ENCODE measurements at regions not wholly inside any gene's neighbourhood (a gene's known extent, or its start where the extent isn't known, plus 50 kb on each side); places are given as distances from the start of the nearest gene placed in this dataset.

GRCh38 chr13:31913459-31913858 lies 118.1 kb upstream of the FRY start:
- Histone ChIP-seq H3K36me3 (ENCODE audit: insufficient read depth, low read length) (no peaks in the 10 kb centered on the region), H3K27me3 (ENCODE audit: insufficient read depth, low read length, poor library complexity) (peaks cover 9% of the 10 kb centered on the region), H3K79me2 (ENCODE audit: insufficient read depth, low read length) (no peaks in the 10 kb centered on the region), H3K9ac (ENCODE audit: low read depth, low read length) (no peak overlapping the region), H3K4me2 (ENCODE audit: insufficient read depth, low read length) (no peak overlapping the region), H2AFZ (ENCODE audit: low read depth, low read length) (no peak overlapping the region), H3K4me3 (ENCODE audit: low read depth in 1 of 2, low read length in 2 of 2) (no peak overlapping the region), H4K20me1 (ENCODE audit: insufficient read depth, low read length) (no peaks in the 10 kb centered on the region), H3K27ac (ENCODE audit: low read length) (no peak overlapping the region), H3K4me1 (ENCODE audit: insufficient read depth, low read length) (no peaks in the 10 kb centered on the region), H3K9me3 (ENCODE audit: insufficient read depth, low read length, severe bottlenecking) (no peaks in the 10 kb centered on the region)
- DNase-seq (no peak), ATAC-seq (ENCODE audit: insufficient read depth, low read depth) (no peak)
- TF ChIP-seq CTCF (IDR thresholded peaks at IDR 0.05; ENCODE audit: borderline replicate concordance, extremely low read depth, low read length, poor library complexity, severe bottlenecking) (no peak), EZH2 (IDR thresholded peaks at IDR 0.05; ENCODE audit: borderline replicate concordance, low read depth, low read length, severe bottlenecking) (no peak)

DNA sequence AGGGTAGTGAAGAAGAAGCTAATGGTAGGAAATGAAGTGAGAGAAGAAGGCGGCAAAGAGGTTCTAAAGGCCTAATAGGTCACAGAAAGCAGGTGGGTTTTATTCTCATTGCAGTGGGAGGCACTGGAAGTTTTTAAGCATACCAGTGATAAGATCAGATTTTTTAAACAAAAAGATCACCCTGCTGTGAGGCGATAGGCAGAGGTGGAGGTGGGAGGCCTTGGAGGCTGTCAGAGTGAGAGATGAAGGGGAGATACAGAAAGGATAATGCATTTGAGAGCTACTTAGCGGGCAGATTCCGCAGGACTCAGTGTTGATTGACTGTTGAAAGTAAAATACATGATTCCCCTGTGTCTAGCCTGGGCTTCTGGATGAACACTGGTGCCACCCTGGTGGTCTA lies 116.7 kb upstream of the FRY start:
- no peak for ATAC-seq (ENCODE audit: insufficient read depth, low read depth)
- no peak overlapping the region for H3K27ac ChIP-seq (ENCODE audit: low read length)
- no peaks in the 10 kb centered on the region for H3K9me3 ChIP-seq (ENCODE audit: insufficient read depth, low read length, severe bottlenecking)
- H3K4me3 ChIP-seq (ENCODE audit: low read depth in 1 of 2, low read length in 2 of 2), result no peak overlapping the region
- H3K27me3 ChIP-seq (ENCODE audit: insufficient read depth, low read length, poor library complexity), result peaks cover 12% of the 10 kb centered on the region
- H3K36me3 ChIP-seq (ENCODE audit: insufficient read depth, low read length), result no peaks in the 10 kb centered on the region
- DNase-seq, result no peak
- no peaks in the 10 kb centered on the region for H4K20me1 ChIP-seq (ENCODE audit: insufficient read depth, low read length)
- TF ChIP-seq CTCF (IDR thresholded peaks at IDR 0.05; ENCODE audit: borderline replicate concordance, extremely low read depth, low read length, poor library complexity, severe bottlenecking), result no peak
- no peak overlapping the region for H3K4me2 ChIP-seq (ENCODE audit: insufficient read depth, low read length)
- H3K4me1 ChIP-seq (ENCODE audit: insufficient read depth, low read length), result no peaks in the 10 kb centered on the region
- no peak overlapping the region for H3K9ac ChIP-seq (ENCODE audit: low read depth, low read length)
- no peaks in the 10 kb centered on the region for H3K79me2 ChIP-seq (ENCODE audit: insufficient read depth, low read length)
- no peak overlapping the region for H2AFZ ChIP-seq (ENCODE audit: low read depth, low read length)

DNA sequence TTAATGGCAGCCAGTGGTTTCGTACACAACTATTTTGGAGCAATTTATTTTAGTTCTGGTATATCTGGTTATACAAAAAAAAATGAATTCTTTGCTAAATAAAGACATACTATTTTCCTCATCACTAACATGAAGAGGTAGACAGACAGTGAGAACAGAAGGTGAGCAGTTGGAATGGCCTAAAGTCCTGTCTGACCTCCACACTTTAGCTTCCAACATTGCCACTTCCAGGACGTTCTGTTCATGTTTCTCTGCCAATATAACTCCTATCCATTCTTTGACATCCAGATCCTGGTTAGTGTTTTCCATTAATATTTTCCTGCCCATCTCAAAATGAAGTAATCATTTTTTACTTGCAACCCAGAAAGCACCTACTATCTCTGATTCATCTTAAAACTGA lies 112.9 kb upstream of the FRY start:
- ATAC-seq (ENCODE audit: insufficient read depth, low read depth) (no peak), DNase-seq (no peak)
- Histone ChIP-seq H3K9me3 (ENCODE audit: insufficient read depth, low read length, severe bottlenecking) (no peaks in the 10 kb centered on the region), H3K79me2 (ENCODE audit: insufficient read depth, low read length) (no peaks in the 10 kb centered on the region), H3K4me1 (ENCODE audit: insufficient read depth, low read length) (no peaks in the 10 kb centered on the region), H3K36me3 (ENCODE audit: insufficient read depth, low read length) (no peaks in the 10 kb centered on the region), H4K20me1 (ENCODE audit: insufficient read depth, low read length) (no peaks in the 10 kb centered on the region), H3K9ac (ENCODE audit: low read depth, low read length) (no peak overlapping the region), H3K27me3 (ENCODE audit: insufficient read depth, low read length, poor library complexity) (peaks cover 17% of the 10 kb centered on the region), H3K27ac (ENCODE audit: low read length) (no peak overlapping the region), H2AFZ (ENCODE audit: low read depth, low read length) (no peak overlapping the region), H3K4me2 (ENCODE audit: insufficient read depth, low read length) (no peak overlapping the region), H3K4me3 (ENCODE audit: low read depth in 1 of 2, low read length in 2 of 2) (no peak overlapping the region)
- no peak for TF ChIP-seq EZH2 (IDR thresholded peaks at IDR 0.05; ENCODE audit: borderline replicate concordance, low read depth, low read length, severe bottlenecking)

DNA sequence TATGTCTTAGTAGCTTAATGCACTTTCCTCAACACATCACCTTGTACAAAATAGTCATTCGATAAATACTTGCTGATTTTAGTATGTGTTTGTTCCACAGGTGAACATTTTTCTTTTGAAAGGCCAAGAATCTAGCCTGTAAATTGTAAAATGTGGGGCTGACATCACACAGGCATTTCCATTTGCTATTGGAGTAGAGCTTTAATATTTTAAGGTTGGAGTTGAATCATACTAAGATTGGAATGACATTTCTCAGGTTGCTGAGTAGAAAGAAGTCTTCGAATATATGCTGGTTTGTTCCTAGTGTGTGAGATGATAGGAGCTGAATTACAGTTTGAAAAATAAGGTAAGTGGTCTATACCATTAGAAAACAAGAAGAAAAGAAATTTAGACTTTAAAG lies 112.3 kb upstream of the FRY start:
- Histone ChIP-seq H3K9ac (ENCODE audit: low read depth, low read length) (no peak overlapping the region), H3K27me3 (ENCODE audit: insufficient read depth, low read length, poor library complexity) (peaks cover 17% of the 10 kb centered on the region), H3K4me3 (ENCODE audit: low read depth in 1 of 2, low read length in 2 of 2) (no peak overlapping the region), H2AFZ (ENCODE audit: low read depth, low read length) (no peak overlapping the region), H4K20me1 (ENCODE audit: insufficient read depth, low read length) (no peaks in the 10 kb centered on the region), H3K36me3 (ENCODE audit: insufficient read depth, low read length) (no peaks in the 10 kb centered on the region), H3K4me2 (ENCODE audit: insufficient read depth, low read length) (no peak overlapping the region), H3K4me1 (ENCODE audit: insufficient read depth, low read length) (no peaks in the 10 kb centered on the region), H3K79me2 (ENCODE audit: insufficient read depth, low read length) (no peaks in the 10 kb centered on the region), H3K27ac (ENCODE audit: low read length) (no peak overlapping the region), H3K9me3 (ENCODE audit: insufficient read depth, low read length, severe bottlenecking) (no peaks in the 10 kb centered on the region)
- no peak for TF ChIP-seq EZH2 (IDR thresholded peaks at IDR 0.05; ENCODE audit: borderline replicate concordance, low read depth, low read length, severe bottlenecking)
- TF ChIP-seq CTCF (IDR thresholded peaks at IDR 0.05; ENCODE audit: borderline replicate concordance, extremely low read depth, low read length, poor library complexity, severe bottlenecking), result no peak
- DNase-seq (no peak), ATAC-seq (ENCODE audit: insufficient read depth, low read depth) (no peak)

Data from DND-41 (cell line).